ENCODE measurements at regions not wholly inside any gene's neighbourhood (a gene's known extent, or its start where the extent isn't known, plus 50 kb on each side); places are given as distances from the start of the nearest gene placed in this dataset.

DNA sequence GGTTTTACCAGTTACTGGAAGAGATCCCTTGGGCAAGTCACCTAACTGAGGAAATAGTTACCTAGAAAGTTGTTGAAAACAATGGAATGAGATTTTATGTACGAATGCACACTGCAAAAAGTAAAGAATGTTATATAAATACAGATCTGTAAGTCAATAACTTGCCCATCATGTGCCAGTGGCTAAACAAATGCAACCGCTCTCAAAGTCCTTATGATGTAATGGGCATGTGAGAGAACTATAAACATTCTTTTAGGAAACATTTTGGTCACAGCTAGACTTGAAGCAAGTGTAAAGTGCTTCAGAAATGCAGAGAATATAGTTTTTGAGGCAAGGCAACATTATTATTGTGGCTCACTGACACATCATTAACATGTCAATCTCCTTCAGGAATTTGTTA, 1044.5 kb downstream of the TUSC7 start (continued):
- TF ChIP-seq, protein P1, sequence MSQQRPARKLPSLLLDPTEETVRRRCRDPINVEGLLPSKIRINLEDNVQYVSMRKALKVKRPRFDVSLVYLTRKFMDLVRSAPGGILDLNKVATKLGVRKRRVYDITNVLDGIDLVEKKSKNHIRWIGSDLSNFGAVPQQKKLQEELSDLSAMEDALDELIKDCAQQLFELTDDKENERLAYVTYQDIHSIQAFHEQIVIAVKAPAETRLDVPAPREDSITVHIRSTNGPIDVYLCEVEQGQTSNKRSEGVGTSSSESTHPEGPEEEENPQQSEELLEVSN (IDR thresholded peaks at IDR 0.05) = no peak
- TF ChIP-seq POLR2AphosphoS5 (IDR thresholded peaks at IDR 0.05; ENCODE audit: low read depth, low read length) = no peak
